ENCODE measurements at regions not wholly inside any gene's neighbourhood (a gene's known extent, or its start where the extent isn't known, plus 50 kb on each side); places are given as distances from the start of the nearest gene placed in this dataset.

GRCh38 chr2:132275396-132275795 lies 113.6 kb upstream of the ANKRD30BL start:
- Histone ChIP-seq H3K4me3 (ENCODE audit: control insufficient read depth in 2 of 3, extremely low read depth in 1 of 3, insufficient read depth in 2 of 3, low read depth in 1 of 3, low read length in 3 of 3) (no peak overlapping the region), H3K9me1 (ENCODE audit: control insufficient read depth, extremely low read depth, insufficient read depth, low read length) (no peaks in the 10 kb centered on the region), H3K36me3 (ENCODE audit: control insufficient read depth in 2 of 2, extremely low read depth in 1 of 2, insufficient read depth in 2 of 2, low read length in 2 of 2) (no peaks in the 10 kb centered on the region), H4K20me1 (ENCODE audit: control insufficient read depth, extremely low read depth, insufficient read depth, low read length) (no peaks in the 10 kb centered on the region), H3K27me3 (ENCODE audit: control insufficient read depth, extremely low read depth, insufficient read depth, low read length) (no peaks in the 10 kb centered on the region), H3K9me3 (ENCODE audit: control insufficient read depth, low read depth, low read length) (no peaks in the 10 kb centered on the region), H3K9ac (ENCODE audit: control insufficient read depth, extremely low read depth, insufficient read depth, low read length) (no peak overlapping the region), H3K79me2 (ENCODE audit: control insufficient read depth, insufficient read depth, low read length) (no peaks in the 10 kb centered on the region), H2AFZ (ENCODE audit: control insufficient read depth, low read length) (no peak overlapping the region), H3K27ac (ENCODE audit: control insufficient read depth, insufficient read depth, low read length) (no peak overlapping the region), H3K4me2 (ENCODE audit: control insufficient read depth, extremely low read depth, insufficient read depth, low read depth, low read length) (no peak overlapping the region), H3K4me1 (ENCODE audit: control insufficient read depth, extremely low read depth, insufficient read depth, low read length) (no peaks in the 10 kb centered on the region)
- TF ChIP-seq EZH2 (IDR thresholded peaks at IDR 0.05; ENCODE audit: low read length): no peak
- no peak for TF ChIP-seq CTCF (optimal IDR thresholded peaks at IDR 0.05 in 1 of 3, IDR thresholded peaks at IDR 0.05 in 1 of 3, conservative IDR thresholded peaks at IDR 0.05 in 1 of 3; ENCODE audit: extremely low read depth in 1 of 3, insufficient read depth in 2 of 3, low read length in 3 of 3)
- dilution Hi-C loops (cut with MboI; ENCODE audit: extremely low pct_ligation_motif_present, low sequenced_read_pairs): no loop called here
- FAIRE-seq (no peak), DNase-seq (ENCODE audit: low read depth, low spot score) (no peak)

- H3K27ac ChIP-seq (ENCODE audit: control insufficient read depth, insufficient read depth, low read length): no peak overlapping the region
- no peak overlapping the region for H2AFZ ChIP-seq (ENCODE audit: control insufficient read depth, low read length)
- H3K4me1 ChIP-seq (ENCODE audit: control insufficient read depth, extremely low read depth, insufficient read depth, low read length): no peaks in the 10 kb centered on the region
- no peaks in the 10 kb centered on the region for H3K36me3 ChIP-seq (ENCODE audit: control insufficient read depth in 2 of 2, extremely low read depth in 1 of 2, insufficient read depth in 2 of 2, low read length in 2 of 2)
- H3K79me2 ChIP-seq (ENCODE audit: control insufficient read depth, insufficient read depth, low read length): no peaks in the 10 kb centered on the region
- no peaks in the 10 kb centered on the region for H4K20me1 ChIP-seq (ENCODE audit: control insufficient read depth, extremely low read depth, insufficient read depth, low read length)
- no peak overlapping the region for H3K4me2 ChIP-seq (ENCODE audit: control insufficient read depth, extremely low read depth, insufficient read depth, low read depth, low read length)
- no peak for TF ChIP-seq CTCF (optimal IDR thresholded peaks at IDR 0.05 in 1 of 3, IDR thresholded peaks at IDR 0.05 in 1 of 3, conservative IDR thresholded peaks at IDR 0.05 in 1 of 3; ENCODE audit: extremely low read depth in 1 of 3, insufficient read depth in 2 of 3, low read length in 3 of 3)
- TF ChIP-seq EZH2 (IDR thresholded peaks at IDR 0.05; ENCODE audit: low read length): no peak
- no peaks in the 10 kb centered on the region for H3K27me3 ChIP-seq (ENCODE audit: control insufficient read depth, extremely low read depth, insufficient read depth, low read length)
- H3K9me1 ChIP-seq (ENCODE audit: control insufficient read depth, extremely low read depth, insufficient read depth, low read length): no peaks in the 10 kb centered on the region
- no peak for DNase-seq (ENCODE audit: low read depth, low spot score)
- H3K9me3 ChIP-seq (ENCODE audit: control insufficient read depth, low read depth, low read length): no peaks in the 10 kb centered on the region
- FAIRE-seq: no peak
- dilution Hi-C loops (cut with MboI; ENCODE audit: extremely low pct_ligation_motif_present, low sequenced_read_pairs): no loop called here
- no peak overlapping the region for H3K9ac ChIP-seq (ENCODE audit: control insufficient read depth, extremely low read depth, insufficient read depth, low read length)
- H3K4me3 ChIP-seq (ENCODE audit: control insufficient read depth in 2 of 3, extremely low read depth in 1 of 3, insufficient read depth in 2 of 3, low read depth in 1 of 3, low read length in 3 of 3): no peak overlapping the region
Measured at GRCh38 chr2:132276571-132276981, 114.8 kb upstream of the ANKRD30BL start.

Measured in keratinocyte (primary cell).